HEK293 (cell line): ENCODE measurements at regions not wholly inside any gene's neighbourhood (a gene's known extent, or its start where the extent isn't known, plus 50 kb on each side); places are given as distances from the start of the nearest gene placed in this dataset.

Experiments used
- CTCF ChIA-PET: fragments of 350-600 bp; formaldehyde crosslinking; extraction: SDS; loops from one replicate; lab custom pipeline; 2021; ENCODE audit warnings: antibody characterized with exemption; lab: Yijun Ruan, JAX
- POLR2A ChIA-PET: fragments of 300-600 bp; formaldehyde crosslinking; extraction: SDS; loops from one replicate; lab custom pipeline; 2020; ENCODE audit warnings: antibody characterized with exemption, inconsistent platforms; lab: Yijun Ruan, JAX
- H3K27ac ChIP-seq: fragments of 200-500 bp; sonication (Bioruptor generic); 2 replicates; pipeline ENCODE4 v1.5.1; 2014; ENCODE audit warnings: low read depth, low read length, control low read depth, inconsistent platforms; ENCODE audit errors: extremely low read depth
- H3K36me3 ChIP-seq, 2 experiments: fragments of 200-500 bp in 1 of 2; sonication (Bioruptor generic) in 1 of 2; 1 replicate in 1 of 2; 2 replicates in 1 of 2; pipeline ENCODE4 v1.5.1; 2014 to 2017; ENCODE audit warnings: inconsistent platforms in 2 of 2, low read length in 2 of 2; ENCODE audit not compliant: control insufficient read depth in 2 of 2, insufficient read depth in 1 of 2
- H3K4me1 ChIP-seq: fragments of 200-500 bp; sonication (Bioruptor generic); 2 replicates; pipeline ENCODE4 v1.5.1; 2014; ENCODE audit warnings: mild to moderate bottlenecking, low read length, inconsistent platforms; ENCODE audit not compliant: control insufficient read depth, insufficient read depth
- H3K4me3 ChIP-seq: 2 replicates; pipeline ENCODE4 v1.5.1; 2011; ENCODE audit warnings: low read depth, mild to moderate bottlenecking, control low read depth, low read length, moderate library complexity
- H3K9me3 ChIP-seq: fragments of 200-500 bp; sonication (Bioruptor generic); 2 replicates; pipeline ENCODE4 v1.5.1; 2014; ENCODE audit warnings: low read depth, low read length, inconsistent platforms; ENCODE audit not compliant: control insufficient read depth, insufficient read depth
- EGR2 ChIP-seq: fragments of 450-650 bp; formaldehyde crosslinking; IDR thresholded peaks from 2 replicates; pipeline ENCODE4 v1.5.1; 2016; ENCODE audit warnings: low read depth, missing biosample characterization, missing genetic modification characterization
- FEZF1 ChIP-seq: fragments of 450-650 bp; formaldehyde crosslinking; IDR thresholded peaks from 2 replicates; pipeline ENCODE4 v1.5.1; 2016; ENCODE audit warnings: missing biosample characterization, missing genetic modification characterization
- ZFHX2 ChIP-seq: fragments of 450-650 bp; formaldehyde crosslinking; conservative IDR thresholded peaks from 2 replicates; pipeline ENCODE4 v1.5.1; 2016; ENCODE audit warnings: missing biosample characterization, missing genetic modification characterization
- ZFP3 ChIP-seq: fragments of 450-650 bp; formaldehyde crosslinking; IDR thresholded peaks from 2 replicates; pipeline ENCODE4 v1.5.1; 2016; ENCODE audit warnings: low read depth, missing biosample characterization, missing genetic modification characterization
- ZNF184 ChIP-seq: fragments of 450-650 bp; IDR thresholded peaks from 2 replicates; pipeline ENCODE4 v1.5.1; 2018; ENCODE audit warnings: missing biosample characterization, mild to moderate bottlenecking, missing genetic modification characterization
- ZNF23 ChIP-seq: fragments of 450-650 bp; formaldehyde crosslinking; IDR thresholded peaks from 2 replicates; pipeline ENCODE4 v1.5.1; 2016; ENCODE audit warnings: missing biosample characterization, missing genetic modification characterization, borderline replicate concordance
- ZNF266 ChIP-seq: fragments of 450-650 bp; formaldehyde crosslinking; IDR thresholded peaks from 2 replicates; pipeline ENCODE4 v1.5.1; 2016; ENCODE audit warnings: missing biosample characterization, missing genetic modification characterization, low read depth
- ZNF274 ChIP-seq, 2 experiments: fragments of 200-500 bp in 1 of 2; fragments of 450-650 bp in 1 of 2; sonication (Bioruptor generic) in 1 of 2; formaldehyde crosslinking in 1 of 2; IDR thresholded peaks; 2 replicates each; pipeline versions ENCODE4 v1.5.1 to v1.6.1; 2014 to 2016; ENCODE audit warnings: borderline replicate concordance in 1 of 2, inconsistent platforms in 1 of 2, low read length in 1 of 2, missing biosample characterization in 1 of 2, missing genetic modification characterization in 1 of 2
- ZNF354C ChIP-seq: fragments of 450-650 bp; formaldehyde crosslinking; IDR thresholded peaks from 2 replicates; pipeline ENCODE4 v1.5.1; 2016; ENCODE audit warnings: missing biosample characterization, missing genetic modification characterization, low read depth, borderline replicate concordance
- ZNF366 ChIP-seq: fragments of 450-650 bp; formaldehyde crosslinking; conservative IDR thresholded peaks from 2 replicates; pipeline ENCODE4 v1.5.1; 2016; ENCODE audit warnings: missing biosample characterization, missing genetic modification characterization
- ZNF394 ChIP-seq: fragments of 450-650 bp; formaldehyde crosslinking; IDR thresholded peaks from 2 replicates; pipeline ENCODE4 v1.5.1; 2016; ENCODE audit warnings: missing biosample characterization, missing genetic modification characterization, mild to moderate bottlenecking, moderate library complexity, borderline replicate concordance
- ZNF48 ChIP-seq: fragments of 450-650 bp; formaldehyde crosslinking; IDR thresholded peaks from 2 replicates; pipeline ENCODE4 v1.5.1; 2016; ENCODE audit warnings: missing biosample characterization, missing genetic modification characterization
- ZNF585B ChIP-seq: fragments of 450-650 bp; formaldehyde crosslinking; IDR thresholded peaks from 2 replicates; pipeline ENCODE4 v1.5.1; 2016; ENCODE audit warnings: missing biosample characterization, missing genetic modification characterization
- ZNF624 ChIP-seq: fragments of 450-650 bp; formaldehyde crosslinking; IDR thresholded peaks from 2 replicates; pipeline ENCODE4 v1.5.1; 2017; ENCODE audit warnings: missing biosample characterization, missing genetic modification characterization
- ZNF658 ChIP-seq: fragments of 450-650 bp; formaldehyde crosslinking; IDR thresholded peaks from 2 replicates; pipeline ENCODE4; 2016; ENCODE audit warnings: missing biosample characterization, missing genetic modification characterization
- ZNF664 ChIP-seq: fragments of 450-650 bp; formaldehyde crosslinking; IDR thresholded peaks from 2 replicates; pipeline ENCODE4 v1.5.1; 2016; ENCODE audit warnings: missing biosample characterization, missing genetic modification characterization
- ZNF837 ChIP-seq: fragments of 450-650 bp; formaldehyde crosslinking; IDR thresholded peaks from 2 replicates; pipeline ENCODE4 v1.5.1; 2016; ENCODE audit warnings: missing biosample characterization, missing genetic modification characterization
- TF ChIP-seq, protein P1 (sequence below): fragments of 450-650 bp; formaldehyde crosslinking; IDR thresholded peaks from 2 replicates; pipeline ENCODE4 v1.5.1; 2016; ENCODE audit warnings: missing biosample characterization, missing genetic modification characterization
- TF ChIP-seq, protein P2 (sequence below): fragments of 450-650 bp; formaldehyde crosslinking; IDR thresholded peaks from 2 replicates; pipeline ENCODE4 v1.5.1; 2016; ENCODE audit warnings: missing biosample characterization, missing genetic modification characterization, low read depth
- TF ChIP-seq, protein P3 (sequence below): fragments of 450-650 bp; formaldehyde crosslinking; IDR thresholded peaks from 2 replicates; pipeline ENCODE4 v1.5.1; 2016; ENCODE audit warnings: missing biosample characterization, missing genetic modification characterization
- TF ChIP-seq, protein P4 (sequence below): fragments of 450-650 bp; formaldehyde crosslinking; IDR thresholded peaks from 2 replicates; pipeline ENCODE4 v1.5.0; 2017; ENCODE audit warnings: missing biosample characterization, missing genetic modification characterization, borderline replicate concordance
- TF ChIP-seq, protein P5 (sequence below): fragments of 450-650 bp; formaldehyde crosslinking; IDR thresholded peaks from 2 replicates; pipeline ENCODE4 v1.5.1; 2017; ENCODE audit warnings: missing biosample characterization, missing genetic modification characterization
- TF ChIP-seq, protein P6 (sequence below): fragments of 450-650 bp; formaldehyde crosslinking; optimal IDR thresholded peaks from 2 replicates; pipeline ENCODE3; 2016; ENCODE audit warnings: missing biosample characterization, mild to moderate bottlenecking, missing genetic modification characterization

DNA sequence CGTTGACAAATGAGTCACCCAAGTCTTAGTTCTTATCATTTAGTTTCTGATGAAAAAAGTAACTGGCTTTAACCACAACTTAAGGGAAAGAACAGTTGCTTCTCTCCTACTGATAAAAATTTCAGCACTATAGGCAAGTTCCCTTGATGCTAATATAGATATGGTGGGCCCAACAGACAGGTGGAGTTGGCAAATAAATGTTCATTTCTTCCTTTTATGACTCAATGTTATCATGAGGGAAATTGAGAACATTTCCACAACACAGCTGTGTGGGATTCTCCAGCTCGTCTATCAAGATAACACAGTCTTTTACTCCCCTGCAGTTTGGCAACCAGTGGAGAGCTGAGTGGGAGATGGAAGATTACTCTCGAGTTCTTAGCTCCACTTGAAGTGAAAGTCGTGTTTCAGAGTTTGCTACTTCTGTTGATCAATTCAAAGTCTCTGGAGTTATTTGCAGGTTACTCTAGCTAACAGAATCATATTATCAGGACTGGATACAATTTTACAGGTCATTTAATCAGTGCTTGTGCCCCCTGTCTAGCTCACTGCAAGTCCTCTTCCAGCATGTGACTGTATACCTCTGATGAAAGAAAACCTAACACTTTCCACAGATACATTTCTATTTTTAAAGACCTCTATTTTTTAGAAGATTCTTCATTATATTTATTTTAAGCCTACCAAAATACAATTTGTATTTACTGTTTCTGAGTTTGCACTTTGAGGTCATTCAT, 270.6 kb upstream of the GK2 start:
- Histone ChIP-seq H3K9me3 (no peaks in the 10 kb centered on the region), H3K36me3 (no peaks in the 10 kb centered on the region), H3K27ac (no peak overlapping the region), H3K4me3 (no peak overlapping the region), H3K4me1 (no peaks in the 10 kb centered on the region)
- POLR2A ChIA-PET: no interaction called here
- no peak for TF ChIP-seq ZNF266 (tag by site-specific recombination)
- TF ChIP-seq ZNF394 (tag by site-specific recombination): no peak
- TF ChIP-seq ZNF585B (tag by site-specific recombination): no peak
- TF ChIP-seq ZNF624: no peak
- no peak for TF ChIP-seq ZNF664 (tag by site-specific recombination)
- TF ChIP-seq FEZF1 (tag by site-specific recombination): 0 out of 2 replicates have a peak, but pooled peaks have one; percentile 19
- peak; percentile 64 for TF ChIP-seq ZFHX2 (tag by site-specific recombination)
- no peak for TF ChIP-seq ZNF366 (tag by site-specific recombination)
- TF ChIP-seq, protein P1, sequence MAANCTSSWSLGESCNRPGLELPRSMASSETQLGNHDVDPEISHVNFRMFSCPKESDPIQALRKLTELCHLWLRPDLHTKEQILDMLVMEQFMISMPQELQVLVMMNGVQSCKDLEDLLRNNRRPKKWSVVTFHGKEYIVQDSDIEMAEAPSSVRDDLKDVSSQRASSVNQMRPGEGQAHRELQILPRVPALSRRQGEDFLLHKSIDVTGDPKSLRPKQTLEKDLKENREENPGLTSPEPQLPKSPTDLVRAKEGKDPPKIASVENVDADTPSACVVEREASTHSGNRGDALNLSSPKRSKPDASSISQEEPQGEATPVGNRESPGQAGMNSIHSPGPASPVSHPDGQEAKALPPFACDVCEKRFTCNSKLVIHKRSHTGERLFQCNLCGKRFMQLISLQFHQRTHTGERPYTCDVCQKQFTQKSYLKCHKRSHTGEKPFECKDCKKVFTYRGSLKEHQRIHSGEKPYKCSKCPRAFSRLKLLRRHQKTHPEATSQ (tag by site-specific recombination): no peak
- TF ChIP-seq, protein P2, sequence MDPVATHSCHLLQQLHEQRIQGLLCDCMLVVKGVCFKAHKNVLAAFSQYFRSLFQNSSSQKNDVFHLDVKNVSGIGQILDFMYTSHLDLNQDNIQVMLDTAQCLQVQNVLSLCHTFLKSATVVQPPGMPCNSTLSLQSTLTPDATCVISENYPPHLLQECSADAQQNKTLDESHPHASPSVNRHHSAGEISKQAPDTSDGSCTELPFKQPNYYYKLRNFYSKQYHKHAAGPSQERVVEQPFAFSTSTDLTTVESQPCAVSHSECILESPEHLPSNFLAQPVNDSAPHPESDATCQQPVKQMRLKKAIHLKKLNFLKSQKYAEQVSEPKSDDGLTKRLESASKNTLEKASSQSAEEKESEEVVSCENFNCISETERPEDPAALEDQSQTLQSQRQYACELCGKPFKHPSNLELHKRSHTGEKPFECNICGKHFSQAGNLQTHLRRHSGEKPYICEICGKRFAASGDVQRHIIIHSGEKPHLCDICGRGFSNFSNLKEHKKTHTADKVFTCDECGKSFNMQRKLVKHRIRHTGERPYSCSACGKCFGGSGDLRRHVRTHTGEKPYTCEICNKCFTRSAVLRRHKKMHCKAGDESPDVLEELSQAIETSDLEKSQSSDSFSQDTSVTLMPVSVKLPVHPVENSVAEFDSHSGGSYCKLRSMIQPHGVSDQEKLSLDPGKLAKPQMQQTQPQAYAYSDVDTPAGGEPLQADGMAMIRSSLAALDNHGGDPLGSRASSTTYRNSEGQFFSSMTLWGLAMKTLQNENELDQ (tag by site-specific recombination): no peak
- TF ChIP-seq ZNF354C (tag by site-specific recombination): no peak
- TF ChIP-seq ZNF837 (tag by site-specific recombination): no peak
- TF ChIP-seq ZNF658 (tag by site-specific recombination): no peak
- no peak for TF ChIP-seq ZNF23
- peak; percentile 76 for TF ChIP-seq EGR2 (tag by site-specific recombination)
- TF ChIP-seq ZNF184 (tag by site-specific recombination): no peak
- no peak for TF ChIP-seq ZNF274 (IDR thresholded peaks at IDR 0.05; ENCODE audit: low read length)
- no peak for TF ChIP-seq ZNF274 (tag by site-specific recombination; IDR thresholded peaks at IDR 0.05; ENCODE audit: borderline replicate concordance)
- TF ChIP-seq ZNF48 (tag by site-specific recombination): no peak
- TF ChIP-seq ZFP3 (tag by site-specific recombination): no peak
- TF ChIP-seq, protein P3, sequence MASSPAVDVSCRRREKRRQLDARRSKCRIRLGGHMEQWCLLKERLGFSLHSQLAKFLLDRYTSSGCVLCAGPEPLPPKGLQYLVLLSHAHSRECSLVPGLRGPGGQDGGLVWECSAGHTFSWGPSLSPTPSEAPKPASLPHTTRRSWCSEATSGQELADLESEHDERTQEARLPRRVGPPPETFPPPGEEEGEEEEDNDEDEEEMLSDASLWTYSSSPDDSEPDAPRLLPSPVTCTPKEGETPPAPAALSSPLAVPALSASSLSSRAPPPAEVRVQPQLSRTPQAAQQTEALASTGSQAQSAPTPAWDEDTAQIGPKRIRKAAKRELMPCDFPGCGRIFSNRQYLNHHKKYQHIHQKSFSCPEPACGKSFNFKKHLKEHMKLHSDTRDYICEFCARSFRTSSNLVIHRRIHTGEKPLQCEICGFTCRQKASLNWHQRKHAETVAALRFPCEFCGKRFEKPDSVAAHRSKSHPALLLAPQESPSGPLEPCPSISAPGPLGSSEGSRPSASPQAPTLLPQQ (tag by site-specific recombination): peak; percentile 44; the same call in 1 of the 2 replicates
- TF ChIP-seq, protein P4, sequence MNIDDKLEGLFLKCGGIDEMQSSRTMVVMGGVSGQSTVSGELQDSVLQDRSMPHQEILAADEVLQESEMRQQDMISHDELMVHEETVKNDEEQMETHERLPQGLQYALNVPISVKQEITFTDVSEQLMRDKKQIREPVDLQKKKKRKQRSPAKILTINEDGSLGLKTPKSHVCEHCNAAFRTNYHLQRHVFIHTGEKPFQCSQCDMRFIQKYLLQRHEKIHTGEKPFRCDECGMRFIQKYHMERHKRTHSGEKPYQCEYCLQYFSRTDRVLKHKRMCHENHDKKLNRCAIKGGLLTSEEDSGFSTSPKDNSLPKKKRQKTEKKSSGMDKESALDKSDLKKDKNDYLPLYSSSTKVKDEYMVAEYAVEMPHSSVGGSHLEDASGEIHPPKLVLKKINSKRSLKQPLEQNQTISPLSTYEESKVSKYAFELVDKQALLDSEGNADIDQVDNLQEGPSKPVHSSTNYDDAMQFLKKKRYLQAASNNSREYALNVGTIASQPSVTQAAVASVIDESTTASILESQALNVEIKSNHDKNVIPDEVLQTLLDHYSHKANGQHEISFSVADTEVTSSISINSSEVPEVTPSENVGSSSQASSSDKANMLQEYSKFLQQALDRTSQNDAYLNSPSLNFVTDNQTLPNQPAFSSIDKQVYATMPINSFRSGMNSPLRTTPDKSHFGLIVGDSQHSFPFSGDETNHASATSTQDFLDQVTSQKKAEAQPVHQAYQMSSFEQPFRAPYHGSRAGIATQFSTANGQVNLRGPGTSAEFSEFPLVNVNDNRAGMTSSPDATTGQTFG (tag by site-specific recombination): no peak
- TF ChIP-seq, protein P5, sequence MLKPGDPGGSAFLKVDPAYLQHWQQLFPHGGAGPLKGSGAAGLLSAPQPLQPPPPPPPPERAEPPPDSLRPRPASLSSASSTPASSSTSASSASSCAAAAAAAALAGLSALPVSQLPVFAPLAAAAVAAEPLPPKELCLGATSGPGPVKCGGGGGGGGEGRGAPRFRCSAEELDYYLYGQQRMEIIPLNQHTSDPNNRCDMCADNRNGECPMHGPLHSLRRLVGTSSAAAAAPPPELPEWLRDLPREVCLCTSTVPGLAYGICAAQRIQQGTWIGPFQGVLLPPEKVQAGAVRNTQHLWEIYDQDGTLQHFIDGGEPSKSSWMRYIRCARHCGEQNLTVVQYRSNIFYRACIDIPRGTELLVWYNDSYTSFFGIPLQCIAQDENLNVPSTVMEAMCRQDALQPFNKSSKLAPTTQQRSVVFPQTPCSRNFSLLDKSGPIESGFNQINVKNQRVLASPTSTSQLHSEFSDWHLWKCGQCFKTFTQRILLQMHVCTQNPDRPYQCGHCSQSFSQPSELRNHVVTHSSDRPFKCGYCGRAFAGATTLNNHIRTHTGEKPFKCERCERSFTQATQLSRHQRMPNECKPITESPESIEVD (tag by site-specific recombination): 0 out of 2 replicates have a peak, but pooled peaks have one; percentile 16
- TF ChIP-seq, protein P6, sequence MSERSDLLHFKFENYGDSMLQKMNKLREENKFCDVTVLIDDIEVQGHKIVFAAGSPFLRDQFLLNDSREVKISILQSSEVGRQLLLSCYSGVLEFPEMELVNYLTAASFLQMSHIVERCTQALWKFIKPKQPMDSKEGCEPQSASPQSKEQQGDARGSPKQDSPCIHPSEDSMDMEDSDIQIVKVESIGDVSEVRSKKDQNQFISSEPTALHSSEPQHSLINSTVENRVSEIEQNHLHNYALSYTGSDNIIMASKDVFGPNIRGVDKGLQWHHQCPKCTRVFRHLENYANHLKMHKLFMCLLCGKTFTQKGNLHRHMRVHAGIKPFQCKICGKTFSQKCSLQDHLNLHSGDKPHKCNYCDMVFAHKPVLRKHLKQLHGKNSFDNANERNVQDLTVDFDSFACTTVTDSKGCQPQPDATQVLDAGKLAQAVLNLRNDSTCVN: no peak
- CTCF ChIA-PET: interaction anchor here (0.6 kb wide), 1 partner anchor 660 kb away, joined by 3 read pairs; no protein-coding TSS in a partner anchor
